Right lobe of liver (tissue), 6 donors: ENCODE measurements at regions not wholly inside any gene's neighbourhood (a gene's known extent, or its start where the extent isn't known, plus 50 kb on each side); places are given as distances from the start of the nearest gene placed in this dataset.
"Not testable (repeated sequence)": the region's sequence is repeated elsewhere in the genome, so short reads cannot be mapped to it uniquely, and the experiment has no call there.

Experiments used
- ATAC-seq, 4 donors: fragments of 200-7000 bp; cut with Tn5 transposase; one replicate each; pipeline ENCODE4 v1.9.1; 2020; ENCODE audit warnings: mild to moderate bottlenecking in 4 of 4, moderate library complexity in 4 of 4
- DNase-seq, 3 donors: peaks; one replicate each; pipeline ENCODE4 v3.0.0-alpha.2; 2020
- H3K27ac ChIP-seq, 3 donors: fragments of 200-600 bp; one replicate each; pipeline ENCODE4 v1.8.0; 2022
- H3K27me3 ChIP-seq, 2 donors: fragments of 200-600 bp; one replicate each; pipeline ENCODE4 v1.8.0; 2022
- H3K36me3 ChIP-seq, 4 donors: fragments of 200-600 bp; sonication (generic) in 1 of 4; one replicate each; pipeline versions ENCODE4 v1.5.1 to v1.8.0; 2017 to 2022; ENCODE audit warnings: control low read depth in 1 of 4
- H3K4me1 ChIP-seq, 4 donors: fragments of 200-600 bp; sonication (generic) in 1 of 4; one replicate each; pipeline versions ENCODE4 v1.5.1 to v1.8.0; 2017 to 2022; ENCODE audit warnings: control low read depth in 1 of 4
- H3K4me3 ChIP-seq, 3 donors: fragments of 200-600 bp; one replicate each; pipeline ENCODE4 v1.8.0; 2022
- H3K9me3 ChIP-seq, 4 donors: fragments of 200-600 bp; sonication (generic) in 1 of 4; one replicate each; pipeline versions ENCODE4 v1.5.1 to v1.8.0; 2017 to 2022; ENCODE audit warnings: control low read depth in 1 of 4
- POLR2A ChIP-seq: fragments of 450-650 bp; IDR thresholded peaks from one replicate; pipeline ENCODE4 v1.6.1; 2017; ENCODE audit warnings: antibody characterized with exemption, mild to moderate bottlenecking
- WGBS: methylation state at CpG from one replicate; pipeline ENCODE4 v1.1.6; 2018; ENCODE audit warnings: low coverage, low lambda C conversion rate; ENCODE audit not compliant: insufficient coverage; ENCODE audit errors: missing lambda C conversion rate; 5-methylcytosine and 5-hydroxymethylcytosine counted together
- intact Hi-C, 2 donors: fragments of 100-400 bp; cut with DNase I; formaldehyde crosslinking; loops; one replicate each; pipeline versions ENCODE4 v1.11.2 to v1.14.1; 2022
- TF ChIP-seq, protein P1 (sequence below), 4 donors: fragments of 200-600 bp in 3 of 4; fragments of 450-650 bp in 1 of 4; IDR thresholded peaks; one replicate each; pipeline versions ENCODE4 v1.5.1 to v1.8.0; 2016 to 2022; ENCODE audit warnings: antibody characterized with exemption in 4 of 4, mild to moderate bottlenecking in 2 of 4
- donor health status: DM: no; HTN: yes; CAD: no.
- donor health status: DM: no; HTN: no; CAD: no.
- donor health status: DM: no; HTN: no; CAD: no.
- donor health status: DM: no; HTN: yes; CAD: no.
- donor health status: DM: no; HTN: yes; CAD: no.

DNA sequence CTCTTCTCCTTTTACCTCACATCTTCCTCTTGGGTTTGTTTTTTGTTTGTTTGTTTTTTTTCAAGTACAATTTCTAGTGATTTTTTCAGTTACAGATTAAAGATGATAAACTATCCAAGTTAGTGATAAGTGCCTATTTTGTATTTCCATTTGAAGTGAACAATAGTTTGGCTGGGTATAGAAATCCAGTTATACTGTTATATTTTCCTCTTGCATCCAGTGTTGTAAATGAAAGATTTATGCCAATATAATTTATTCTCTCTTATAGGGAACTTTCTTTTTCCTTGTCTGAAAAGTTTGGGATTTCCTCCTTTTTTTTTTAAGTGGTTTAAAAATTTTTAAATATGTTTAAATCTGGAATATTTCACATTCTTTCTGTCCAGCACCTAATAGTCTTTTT, 169.4 kb downstream of the CPEB2 start:
- DNase-seq (no peak), ATAC-seq (no peak)
- no peaks in the 10 kb centered on the region for H3K9me3 ChIP-seq
- no peak for TF ChIP-seq POLR2A
- TF ChIP-seq, protein P1, sequence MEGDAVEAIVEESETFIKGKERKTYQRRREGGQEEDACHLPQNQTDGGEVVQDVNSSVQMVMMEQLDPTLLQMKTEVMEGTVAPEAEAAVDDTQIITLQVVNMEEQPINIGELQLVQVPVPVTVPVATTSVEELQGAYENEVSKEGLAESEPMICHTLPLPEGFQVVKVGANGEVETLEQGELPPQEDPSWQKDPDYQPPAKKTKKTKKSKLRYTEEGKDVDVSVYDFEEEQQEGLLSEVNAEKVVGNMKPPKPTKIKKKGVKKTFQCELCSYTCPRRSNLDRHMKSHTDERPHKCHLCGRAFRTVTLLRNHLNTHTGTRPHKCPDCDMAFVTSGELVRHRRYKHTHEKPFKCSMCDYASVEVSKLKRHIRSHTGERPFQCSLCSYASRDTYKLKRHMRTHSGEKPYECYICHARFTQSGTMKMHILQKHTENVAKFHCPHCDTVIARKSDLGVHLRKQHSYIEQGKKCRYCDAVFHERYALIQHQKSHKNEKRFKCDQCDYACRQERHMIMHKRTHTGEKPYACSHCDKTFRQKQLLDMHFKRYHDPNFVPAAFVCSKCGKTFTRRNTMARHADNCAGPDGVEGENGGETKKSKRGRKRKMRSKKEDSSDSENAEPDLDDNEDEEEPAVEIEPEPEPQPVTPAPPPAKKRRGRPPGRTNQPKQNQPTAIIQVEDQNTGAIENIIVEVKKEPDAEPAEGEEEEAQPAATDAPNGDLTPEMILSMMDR (IDR thresholded peaks at IDR 0.05), result no peak
- no peaks in the 10 kb centered on the region for H3K36me3 ChIP-seq
- H3K4me1 ChIP-seq, result no peaks in the 10 kb centered on the region
- H3K27ac ChIP-seq, result no peak overlapping the region
- H3K4me3 ChIP-seq, result no peak overlapping the region
- H3K27me3 ChIP-seq, result no peaks in the 10 kb centered on the region
- intact Hi-C loops, result no loop called here

DNA sequence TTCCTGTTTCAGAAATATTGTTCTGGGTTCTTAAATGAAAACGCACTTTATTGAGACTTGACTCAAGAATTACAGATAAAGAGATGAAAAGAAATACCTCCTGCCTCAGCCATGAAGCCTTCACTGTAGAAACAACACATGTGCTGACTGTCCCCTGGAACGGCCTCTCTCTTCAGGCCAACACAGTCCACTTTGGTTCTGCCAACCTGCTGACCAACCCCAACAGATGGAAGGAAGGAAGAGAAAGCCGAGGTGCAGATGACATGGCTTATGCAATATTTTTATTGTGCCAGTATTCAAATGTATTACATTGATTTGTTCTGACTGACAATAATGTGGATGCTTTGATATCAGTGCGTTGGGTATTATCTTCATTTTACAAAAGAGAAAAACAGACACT, 171.0 kb downstream of the CPEB2 start:
- 52% methylated on average over 4 of the region's 4 CpGs for WGBS
- ATAC-seq (no peak), DNase-seq (no peak)
- H3K4me3 ChIP-seq, result no peak overlapping the region
- intact Hi-C loops, result no loop called here
- no peaks in the 10 kb centered on the region for H3K9me3 ChIP-seq
- H3K4me1 ChIP-seq, result no peaks in the 10 kb centered on the region
- no peaks in the 10 kb centered on the region for H3K36me3 ChIP-seq
- no peak for TF ChIP-seq POLR2A
- TF ChIP-seq, protein P1 (IDR thresholded peaks at IDR 0.05), result no peak
- H3K27me3 ChIP-seq, result no peaks in the 10 kb centered on the region
- H3K27ac ChIP-seq, result no peak overlapping the region

DNA sequence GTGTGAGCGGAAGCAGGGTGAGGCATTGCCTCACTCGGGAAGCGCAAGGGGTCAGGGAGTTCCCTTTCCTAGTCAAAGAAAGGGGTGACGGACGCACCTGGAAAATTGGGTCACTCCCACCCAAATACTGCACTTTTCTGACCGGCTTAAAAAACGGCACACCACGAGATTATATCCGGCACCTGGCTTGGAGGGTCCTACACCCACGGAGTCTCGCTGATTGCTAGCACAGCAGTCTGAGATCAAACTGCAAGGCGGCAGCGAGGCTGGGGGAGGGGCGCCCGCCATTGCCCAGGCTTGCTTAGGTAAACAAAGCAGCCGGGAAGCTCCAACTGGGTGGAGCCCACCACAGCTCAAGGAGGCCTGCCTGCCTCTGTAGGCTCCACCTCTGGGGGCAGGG, 171.9 kb downstream of the CPEB2 start:
- not testable (repeated sequence) for H3K4me1 ChIP-seq

DNA sequence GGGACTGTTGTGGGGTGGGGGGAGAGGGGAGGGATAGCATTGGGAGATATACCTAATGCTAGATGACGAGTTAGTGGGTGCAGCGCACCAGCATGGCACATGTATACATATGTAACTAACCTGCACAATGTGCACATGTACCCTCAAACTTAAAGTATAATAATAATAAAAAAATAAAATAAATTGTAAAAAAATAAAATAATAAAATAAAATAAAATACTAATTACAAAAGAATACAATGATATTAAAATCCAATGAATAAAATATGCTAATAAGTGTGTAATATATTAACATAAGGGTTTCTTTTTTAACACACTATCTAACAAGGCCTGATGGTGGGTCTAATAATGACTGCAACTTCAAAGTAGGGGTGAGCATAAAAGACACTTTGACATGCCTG, 177.6 kb downstream of the CPEB2 start:
- H3K36me3 ChIP-seq, H3K9me3 ChIP-seq, H3K27ac ChIP-seq, intact Hi-C loops, H3K4me1 ChIP-seq, H3K27me3 ChIP-seq, ATAC-seq, H3K4me3 ChIP-seq, DNase-seq: not testable (repeated sequence)
- 86% methylated on average over 2 of the region's 2 CpGs for WGBS

More for the DNA sequence above, 171.9 kb downstream of the CPEB2 start:
- intact Hi-C loops, H3K27me3 ChIP-seq, ATAC-seq, H3K9me3 ChIP-seq, H3K4me3 ChIP-seq, H3K36me3 ChIP-seq, DNase-seq, H3K27ac ChIP-seq: not testable (repeated sequence)
- no CpG with 5 or more reads among the region's 16 CpGs for WGBS

DNA sequence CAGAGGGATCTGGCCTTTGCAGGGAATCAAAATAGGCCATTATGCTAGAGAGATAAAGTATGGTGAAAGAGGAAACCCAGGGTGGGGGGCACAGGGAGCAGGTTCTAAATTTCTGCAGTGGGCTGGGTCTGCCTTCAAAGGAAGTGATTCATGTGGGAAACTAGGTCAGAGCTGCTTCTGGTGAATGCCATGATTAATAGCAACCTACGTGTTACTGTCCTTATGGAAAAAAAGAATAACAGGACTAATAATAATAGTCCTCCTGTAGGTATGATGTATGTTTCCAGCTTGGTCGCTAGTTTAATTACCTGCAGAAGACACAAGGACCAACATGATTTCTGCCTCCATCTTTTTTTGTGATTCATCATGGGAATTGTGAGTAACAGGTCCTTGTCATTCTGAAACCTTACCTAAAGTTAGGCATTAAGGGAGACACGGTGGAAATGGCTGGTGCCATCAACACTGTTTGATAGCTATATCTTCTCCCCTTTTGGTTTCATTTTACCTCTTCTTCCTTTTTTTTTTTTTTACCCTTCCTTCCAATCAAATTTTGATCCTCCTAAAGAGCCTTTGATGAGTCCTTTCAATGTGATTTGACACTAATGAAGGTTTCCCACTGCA, 180.4 kb downstream of the CPEB2 start:
- DNase-seq (no peak), ATAC-seq (no peak)
- Histone ChIP-seq H3K4me1 (no peaks in the 10 kb centered on the region), H3K9me3 (no peaks in the 10 kb centered on the region), H3K27ac (no peak overlapping the region), H3K27me3 (no peaks in the 10 kb centered on the region), H3K36me3 (no peaks in the 10 kb centered on the region), H3K4me3 (no peak overlapping the region)
- intact Hi-C loops, result no loop called here
- WGBS, result 47% methylated on average over 3 of the region's 3 CpGs
- TF ChIP-seq, protein P1 (IDR thresholded peaks at IDR 0.05), result no peak

DNA sequence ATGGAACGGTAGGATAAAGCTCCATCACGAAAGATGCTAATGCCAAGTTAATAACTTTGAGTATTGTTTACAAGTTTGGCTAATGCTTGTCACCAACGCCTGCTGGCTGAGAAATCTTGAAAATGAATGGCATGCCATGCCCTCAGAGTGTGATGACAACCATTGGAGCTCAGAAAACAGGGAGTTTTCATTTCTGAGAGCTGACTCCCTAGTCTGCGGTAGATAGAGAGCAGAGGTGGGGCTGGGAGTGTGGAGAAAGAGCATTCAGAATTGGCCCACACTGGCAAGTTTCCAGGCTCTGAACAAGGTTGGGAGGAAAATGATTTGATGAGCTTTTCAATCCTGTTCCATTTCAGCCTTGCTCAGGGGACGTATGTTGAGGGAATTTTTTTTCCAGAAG, 183.9 kb downstream of the CPEB2 start:
- no peak overlapping the region for H3K4me3 ChIP-seq
- H3K9me3 ChIP-seq, result no peaks in the 10 kb centered on the region
- no peaks in the 10 kb centered on the region for H3K4me1 ChIP-seq
- no peak for TF ChIP-seq POLR2A
- TF ChIP-seq, protein P1 (IDR thresholded peaks at IDR 0.05), result no peak
- ATAC-seq (no peak), DNase-seq (no peak)
- 54% methylated on average over 4 of the region's 5 CpGs for WGBS
- intact Hi-C loops, result no loop called here
- no peaks in the 10 kb centered on the region for H3K27me3 ChIP-seq
- H3K27ac ChIP-seq, result no peak overlapping the region
- no peaks in the 10 kb centered on the region for H3K36me3 ChIP-seq
